ENCODE measurements at regions not wholly inside any gene's neighbourhood (a gene's known extent, or its start where the extent isn't known, plus 50 kb on each side); places are given as distances from the start of the nearest gene placed in this dataset.

GRCh38 chr2:129812071-129812470 is 167.4 kb upstream of the RAB6C start:
- no peak for DNase-seq (ENCODE audit: low read depth)
- TF ChIP-seq CTCF (IDR thresholded peaks at IDR 0.05; ENCODE audit: control insufficient read depth, extremely low read depth, insufficient read depth): no peak
- no peak overlapping the region for H3K4me3 ChIP-seq (ENCODE audit: low read depth, low read length)

- DNase-seq (ENCODE audit: low read depth): no peak
- H3K4me3 ChIP-seq (ENCODE audit: low read depth, low read length): no peak overlapping the region
- no peak for TF ChIP-seq CTCF (IDR thresholded peaks at IDR 0.05; ENCODE audit: control insufficient read depth, extremely low read depth, insufficient read depth)
Observed at GRCh38 chr2:129812654-129813053, 166.8 kb upstream of the RAB6C start.

GRCh38 chr2:129813404-129813803 is 166.1 kb upstream of the RAB6C start:
- no peak for DNase-seq (ENCODE audit: low read depth)
- H3K4me3 ChIP-seq (ENCODE audit: low read depth, low read length): no peak overlapping the region
- TF ChIP-seq CTCF (IDR thresholded peaks at IDR 0.05; ENCODE audit: control insufficient read depth, extremely low read depth, insufficient read depth): peak; percentile 39

- no peak for DNase-seq (ENCODE audit: low read depth)
- TF ChIP-seq CTCF (IDR thresholded peaks at IDR 0.05; ENCODE audit: control insufficient read depth, extremely low read depth, insufficient read depth): no peak
- H3K4me3 ChIP-seq (ENCODE audit: low read depth, low read length): no peak overlapping the region
Observed at GRCh38 chr2:129816813-129817574, 162.5 kb upstream of the RAB6C start.

GRCh38 chr2:129819855-129820254 is 159.6 kb upstream of the RAB6C start:
- no peak overlapping the region for H3K4me3 ChIP-seq (ENCODE audit: low read depth, low read length)
- DNase-seq (ENCODE audit: low read depth): no peak
- TF ChIP-seq CTCF (IDR thresholded peaks at IDR 0.05; ENCODE audit: control insufficient read depth, extremely low read depth, insufficient read depth): no peak

GRCh38 chr2:129820908-129821307 is 158.6 kb upstream of the RAB6C start:
- DNase-seq (ENCODE audit: low read depth): no peak
- no peak for TF ChIP-seq CTCF (IDR thresholded peaks at IDR 0.05; ENCODE audit: control insufficient read depth, extremely low read depth, insufficient read depth)
- no peak overlapping the region for H3K4me3 ChIP-seq (ENCODE audit: low read depth, low read length)

- DNase-seq (ENCODE audit: low read depth): no peak
- TF ChIP-seq CTCF (IDR thresholded peaks at IDR 0.05; ENCODE audit: control insufficient read depth, extremely low read depth, insufficient read depth): no peak
Observed at GRCh38 chr2:129821445-129821844, 158.0 kb upstream of the RAB6C start.

More at GRCh38 chr2:129821445-129821844, 158.0 kb upstream of the RAB6C start:
- no peak overlapping the region for H3K4me3 ChIP-seq (ENCODE audit: low read depth, low read length)

Data from LNCaP clone FGC (cell line).